ENCODE measurements at regions not wholly inside any gene's neighbourhood (a gene's known extent, or its start where the extent isn't known, plus 50 kb on each side); places are given as distances from the start of the nearest gene placed in this dataset.

GRCh38 chr9:129463994-129464393 is 156.9 kb downstream of the C9orf50 start:
- Histone ChIP-seq H3K4me3 (ENCODE audit: low read length) (no peak overlapping the region), H3K4me1 (ENCODE audit: insufficient read depth, low read length) (peaks cover 2% of the 10 kb centered on the region; the same call in 1 of the 2 replicates), H3K36me3 (ENCODE audit: insufficient read depth, low read depth, low read length) (no peaks in the 10 kb centered on the region)

GRCh38 chr9:129463477-129463876 is 157.4 kb downstream of the C9orf50 start:
- Histone ChIP-seq H3K4me3 (ENCODE audit: low read length) (no peak overlapping the region), H3K27me3 (ENCODE audit: insufficient read depth, low read length) (peaks cover 14% of the 10 kb centered on the region; the same call in 1 of the 2 replicates), H3K4me1 (ENCODE audit: insufficient read depth, low read length) (peaks cover 6% of the 10 kb centered on the region; the same call in 1 of the 2 replicates), H3K9me3 (ENCODE audit: insufficient read depth, low read depth, low read length) (no peaks in the 10 kb centered on the region), H3K36me3 (ENCODE audit: insufficient read depth, low read depth, low read length) (no peaks in the 10 kb centered on the region), H3K9ac (ENCODE audit: low read depth, low read length) (no peak overlapping the region), H3K27ac (ENCODE audit: low read length) (no peak overlapping the region)

More at GRCh38 chr9:129463994-129464393, 156.9 kb downstream of the C9orf50 start:
- Histone ChIP-seq H3K9ac (ENCODE audit: low read depth, low read length) (no peak overlapping the region), H3K9me3 (ENCODE audit: insufficient read depth, low read depth, low read length) (no peaks in the 10 kb centered on the region), H3K27ac (ENCODE audit: low read length) (no peak overlapping the region), H3K27me3 (ENCODE audit: insufficient read depth, low read length) (peaks cover 9% of the 10 kb centered on the region; the same call in 1 of the 2 replicates)

GRCh38 chr9:129462360-129462759 is 158.5 kb downstream of the C9orf50 start:
- Histone ChIP-seq H3K27ac (ENCODE audit: low read length) (no peak overlapping the region), H3K9ac (ENCODE audit: low read depth, low read length) (no peak overlapping the region)

GRCh38 chr9:129460323-129461261 is 160.3 kb downstream of the C9orf50 start:
- no peaks in the 10 kb centered on the region for H3K36me3 ChIP-seq (ENCODE audit: insufficient read depth, low read depth, low read length)
- peak overlapping the region; percentile 32 for H3K27ac ChIP-seq (ENCODE audit: low read length)
- H3K4me3 ChIP-seq (ENCODE audit: low read length), result peak overlapping the region; percentile 67
- peaks cover 18% of the 10 kb centered on the region; the same call in 1 of the 2 replicates for H3K27me3 ChIP-seq (ENCODE audit: insufficient read depth, low read length)
- peaks cover 6% of the 10 kb centered on the region; the same call in 1 of the 2 replicates for H3K4me1 ChIP-seq (ENCODE audit: insufficient read depth, low read length)
- H3K9ac ChIP-seq (ENCODE audit: low read depth, low read length), result peak overlapping the region; percentile 83; the same call in 1 of the 2 replicates
- H3K9me3 ChIP-seq (ENCODE audit: insufficient read depth, low read depth, low read length), result no peaks in the 10 kb centered on the region

More at GRCh38 chr9:129462360-129462759, 158.5 kb downstream of the C9orf50 start:
- H3K4me1 ChIP-seq (ENCODE audit: insufficient read depth, low read length), result peaks cover 6% of the 10 kb centered on the region; the same call in 1 of the 2 replicates
- peaks cover 18% of the 10 kb centered on the region; the same call in 1 of the 2 replicates for H3K27me3 ChIP-seq (ENCODE audit: insufficient read depth, low read length)
- H3K9me3 ChIP-seq (ENCODE audit: insufficient read depth, low read depth, low read length), result no peaks in the 10 kb centered on the region
- H3K36me3 ChIP-seq (ENCODE audit: insufficient read depth, low read depth, low read length), result no peaks in the 10 kb centered on the region
- H3K4me3 ChIP-seq (ENCODE audit: low read length), result no peak overlapping the region

- Histone ChIP-seq H3K27me3 (ENCODE audit: insufficient read depth, low read length) (peaks cover 18% of the 10 kb centered on the region), H3K9me3 (ENCODE audit: insufficient read depth, low read depth, low read length) (no peaks in the 10 kb centered on the region), H3K4me1 (ENCODE audit: insufficient read depth, low read length) (peaks cover 6% of the 10 kb centered on the region; the same call in 1 of the 2 replicates), H3K36me3 (ENCODE audit: insufficient read depth, low read depth, low read length) (no peaks in the 10 kb centered on the region), H3K9ac (ENCODE audit: low read depth, low read length) (no peak overlapping the region; the same call in 1 of the 2 replicates), H3K4me3 (ENCODE audit: low read length) (peak overlapping the region; percentile 67; the same call in 1 of the 2 replicates), H3K27ac (ENCODE audit: low read length) (no peak overlapping the region)
These were observed 161.2 kb downstream of the C9orf50 start for GRCh38 chr9:129459547-129460322.

- Histone ChIP-seq H3K27me3 (ENCODE audit: insufficient read depth, low read length) (peaks cover 18% of the 10 kb centered on the region), H3K4me1 (ENCODE audit: insufficient read depth, low read length) (peaks cover 6% of the 10 kb centered on the region; the same call in 1 of the 2 replicates), H3K36me3 (ENCODE audit: insufficient read depth, low read depth, low read length) (no peaks in the 10 kb centered on the region), H3K27ac (ENCODE audit: low read length) (no peak overlapping the region), H3K4me3 (ENCODE audit: low read length) (peak overlapping the region; percentile 26; the same call in 1 of the 2 replicates), H3K9ac (ENCODE audit: low read depth, low read length) (no peak overlapping the region; the same call in 1 of the 2 replicates), H3K9me3 (ENCODE audit: insufficient read depth, low read depth, low read length) (no peaks in the 10 kb centered on the region)
These were observed 162.0 kb downstream of the C9orf50 start for GRCh38 chr9:129458663-129459546.

GRCh38 chr9:129458155-129458661 is 162.7 kb downstream of the C9orf50 start:
- Histone ChIP-seq H3K36me3 (ENCODE audit: insufficient read depth, low read depth, low read length) (no peaks in the 10 kb centered on the region), H3K27ac (ENCODE audit: low read length) (no peak overlapping the region), H3K4me3 (ENCODE audit: low read length) (no peak overlapping the region), H3K9ac (ENCODE audit: low read depth, low read length) (no peak overlapping the region), H3K4me1 (ENCODE audit: insufficient read depth, low read length) (peaks cover 6% of the 10 kb centered on the region; the same call in 1 of the 2 replicates), H3K9me3 (ENCODE audit: insufficient read depth, low read depth, low read length) (no peaks in the 10 kb centered on the region), H3K27me3 (ENCODE audit: insufficient read depth, low read length) (peaks cover 18% of the 10 kb centered on the region)

- Histone ChIP-seq H3K27me3 (ENCODE audit: insufficient read depth, low read length) (peaks cover 18% of the 10 kb centered on the region), H3K9me3 (ENCODE audit: insufficient read depth, low read depth, low read length) (no peaks in the 10 kb centered on the region), H3K9ac (ENCODE audit: low read depth, low read length) (no peak overlapping the region), H3K4me1 (ENCODE audit: insufficient read depth, low read length) (peaks cover 6% of the 10 kb centered on the region; the same call in 1 of the 2 replicates), H3K27ac (ENCODE audit: low read length) (no peak overlapping the region), H3K4me3 (ENCODE audit: low read length) (no peak overlapping the region), H3K36me3 (ENCODE audit: insufficient read depth, low read depth, low read length) (no peaks in the 10 kb centered on the region)
These were observed 163.5 kb downstream of the C9orf50 start for GRCh38 chr9:129457325-129457779.

GRCh38 chr9:129456549-129457324 is 164.2 kb downstream of the C9orf50 start:
- H3K27ac ChIP-seq (ENCODE audit: low read length), result no peak overlapping the region
- H3K9ac ChIP-seq (ENCODE audit: low read depth, low read length), result no peak overlapping the region

More at GRCh38 chr9:129456549-129457324, 164.2 kb downstream of the C9orf50 start:
- peaks cover 18% of the 10 kb centered on the region for H3K27me3 ChIP-seq (ENCODE audit: insufficient read depth, low read length)
- peaks cover 6% of the 10 kb centered on the region; the same call in 1 of the 2 replicates for H3K4me1 ChIP-seq (ENCODE audit: insufficient read depth, low read length)
- no peak overlapping the region for H3K4me3 ChIP-seq (ENCODE audit: low read length)
- no peaks in the 10 kb centered on the region for H3K36me3 ChIP-seq (ENCODE audit: insufficient read depth, low read depth, low read length)
- H3K9me3 ChIP-seq (ENCODE audit: insufficient read depth, low read depth, low read length), result no peaks in the 10 kb centered on the region
